ENCODE measurements at regions not wholly inside any gene's neighbourhood (a gene's known extent, or its start where the extent isn't known, plus 50 kb on each side); places are given as distances from the start of the nearest gene placed in this dataset.

DNA sequence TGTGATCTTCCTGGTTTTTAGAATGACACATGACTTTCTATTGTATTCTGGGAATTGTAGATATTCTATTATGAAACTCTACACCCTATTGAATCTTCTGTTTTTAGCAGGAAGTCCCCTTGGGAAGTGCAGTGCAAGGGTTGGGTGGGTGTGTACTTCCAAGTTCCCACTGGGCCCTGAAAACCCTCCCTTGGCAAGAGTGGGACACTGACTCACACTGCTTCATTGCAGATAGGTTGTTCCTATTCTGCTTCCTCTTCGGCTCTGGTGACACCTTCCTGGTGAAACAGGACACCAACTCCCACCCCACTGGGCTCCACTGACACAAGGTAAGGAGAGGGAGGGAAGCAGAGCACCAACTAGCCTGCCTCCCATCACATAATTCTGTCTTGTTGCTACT is 121.8 kb downstream of the KCTD12 start:
- no peaks in the 10 kb centered on the region for H3K9me3 ChIP-seq (ENCODE audit: low read depth)
- no peak overlapping the region for H3K4me2 ChIP-seq (ENCODE audit: unreplicated experiment)
- DNase-seq: peak; percentile 5
- in situ Hi-C loops (cut with MboI): no loop called here
- H3K36me3 ChIP-seq (ENCODE audit: low read depth): no peaks in the 10 kb centered on the region
- H3K9ac ChIP-seq: no peak overlapping the region
- no peaks in the 10 kb centered on the region for H3K27me3 ChIP-seq (replicated peaks; ENCODE audit: insufficient read depth)
- no peak overlapping the region for H2AFZ ChIP-seq
- 0 to 14% methylated on average over 1 of the region's 1 CpG for WGBS, 2 experiments (ENCODE audit: low coverage in 1 of 2, low lambda C conversion rate in 2 of 2, missing lambda C conversion rate in 2 of 2)
- no peaks in the 10 kb centered on the region for H3F3A ChIP-seq (ENCODE audit: insufficient read depth)
- no peak overlapping the region for H3K27ac ChIP-seq
- H3K9me2 ChIP-seq (ENCODE audit: insufficient read depth): no peaks in the 10 kb centered on the region
- TF ChIP-seq EZH2phosphoT487 (IDR thresholded peaks at IDR 0.05; ENCODE audit: insufficient read depth, low read depth) (no peak), EZH2 (IDR thresholded peaks at IDR 0.05; ENCODE audit: insufficient read depth, poor library complexity, severe bottlenecking) (no peak)
- H3K4me3 ChIP-seq: no peak overlapping the region
- H3K79me2 ChIP-seq (ENCODE audit: insufficient read depth): no peaks in the 10 kb centered on the region
- no peaks in the 10 kb centered on the region for H3K4me1 ChIP-seq (ENCODE audit: insufficient read depth)
- no peaks in the 10 kb centered on the region for H4K20me1 ChIP-seq (ENCODE audit: insufficient read depth)

DNA sequence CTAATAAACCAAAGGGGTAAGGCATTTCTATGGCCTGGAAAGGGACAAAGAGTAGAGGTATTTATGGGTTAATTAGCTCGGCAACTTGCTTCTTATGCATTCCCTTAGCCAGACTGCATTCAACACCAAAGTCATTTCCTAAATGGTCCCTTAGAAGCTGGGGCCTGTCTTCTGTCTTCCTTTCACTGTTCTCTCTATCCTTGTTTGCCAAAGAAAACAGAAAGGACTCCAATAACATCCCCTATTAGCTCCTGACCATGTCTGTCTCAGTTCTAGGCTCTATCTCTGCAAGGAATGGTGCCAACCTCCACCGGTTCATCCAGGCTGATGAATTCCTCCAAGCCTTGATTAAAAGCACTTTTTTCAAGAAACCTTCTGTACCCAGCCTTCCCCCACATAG is 123.5 kb downstream of the KCTD12 start:
- Histone ChIP-seq H3K9me3 (ENCODE audit: low read depth) (no peaks in the 10 kb centered on the region), H3K27me3 (replicated peaks; ENCODE audit: insufficient read depth) (no peaks in the 10 kb centered on the region), H3K4me3 (no peak overlapping the region), H3K4me1 (ENCODE audit: insufficient read depth) (no peaks in the 10 kb centered on the region), H4K20me1 (ENCODE audit: insufficient read depth) (no peaks in the 10 kb centered on the region), H3K79me2 (ENCODE audit: insufficient read depth) (no peaks in the 10 kb centered on the region), H3K9me2 (ENCODE audit: insufficient read depth) (no peaks in the 10 kb centered on the region), H3K9ac (no peak overlapping the region), H3K36me3 (ENCODE audit: low read depth) (no peaks in the 10 kb centered on the region), H2AFZ (no peak overlapping the region), H3K4me2 (ENCODE audit: unreplicated experiment) (no peak overlapping the region), H3K27ac (no peak overlapping the region), H3F3A (ENCODE audit: insufficient read depth) (no peaks in the 10 kb centered on the region)
- no peak for TF ChIP-seq EZH2phosphoT487 (IDR thresholded peaks at IDR 0.05; ENCODE audit: insufficient read depth, low read depth)
- no peak for TF ChIP-seq EZH2 (IDR thresholded peaks at IDR 0.05; ENCODE audit: insufficient read depth, poor library complexity, severe bottlenecking)
- in situ Hi-C loops (cut with MboI): no loop called here
- no peak for DNase-seq
- WGBS, 2 experiments (ENCODE audit: low coverage in 1 of 2, low lambda C conversion rate in 2 of 2, missing lambda C conversion rate in 2 of 2): 6 to 17% methylated on average over 2 of the region's 2 CpGs

DNA sequence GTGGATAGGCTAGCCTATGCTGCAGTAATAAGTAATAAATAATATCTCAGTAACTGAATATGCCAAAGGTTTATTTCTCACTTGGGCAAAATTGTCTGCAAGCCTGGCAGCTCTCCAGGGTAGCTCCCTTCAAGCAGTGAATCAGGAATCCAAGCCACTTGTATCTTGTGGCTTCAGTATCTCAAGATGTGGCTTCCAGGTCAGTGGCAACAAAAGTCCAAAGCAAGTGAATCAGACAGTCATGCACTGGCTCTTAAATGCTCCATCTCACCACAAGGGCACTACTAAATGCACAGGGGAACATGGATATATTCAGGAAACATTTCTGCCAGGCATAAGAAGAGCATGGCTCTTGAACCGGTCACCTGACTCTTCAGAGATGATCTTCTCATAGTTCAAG is 126.3 kb downstream of the KCTD12 start:
- no peak overlapping the region for H3K4me3 ChIP-seq
- no peaks in the 10 kb centered on the region for H3K79me2 ChIP-seq (ENCODE audit: insufficient read depth)
- in situ Hi-C loops (cut with MboI): no loop called here
- H3K4me2 ChIP-seq (ENCODE audit: unreplicated experiment): no peak overlapping the region
- H4K20me1 ChIP-seq (ENCODE audit: insufficient read depth): no peaks in the 10 kb centered on the region
- H3K4me1 ChIP-seq (ENCODE audit: insufficient read depth): no peaks in the 10 kb centered on the region
- WGBS, 2 experiments (ENCODE audit: low coverage in 1 of 2, low lambda C conversion rate in 2 of 2, missing lambda C conversion rate in 2 of 2): 78 to 100% methylated on average over 1 of the region's 1 CpG
- DNase-seq: no peak
- H3F3A ChIP-seq (ENCODE audit: insufficient read depth): no peaks in the 10 kb centered on the region
- H3K9ac ChIP-seq: no peak overlapping the region
- no peak overlapping the region for H3K27ac ChIP-seq
- no peaks in the 10 kb centered on the region for H3K36me3 ChIP-seq (ENCODE audit: low read depth)
- no peak overlapping the region for H2AFZ ChIP-seq
- no peaks in the 10 kb centered on the region for H3K27me3 ChIP-seq (replicated peaks; ENCODE audit: insufficient read depth)
- no peaks in the 10 kb centered on the region for H3K9me3 ChIP-seq (ENCODE audit: low read depth)
- TF ChIP-seq EZH2phosphoT487 (IDR thresholded peaks at IDR 0.05; ENCODE audit: insufficient read depth, low read depth) (no peak), EZH2 (IDR thresholded peaks at IDR 0.05; ENCODE audit: insufficient read depth, poor library complexity, severe bottlenecking) (no peak)
- H3K9me2 ChIP-seq (ENCODE audit: insufficient read depth): no peaks in the 10 kb centered on the region

DNA sequence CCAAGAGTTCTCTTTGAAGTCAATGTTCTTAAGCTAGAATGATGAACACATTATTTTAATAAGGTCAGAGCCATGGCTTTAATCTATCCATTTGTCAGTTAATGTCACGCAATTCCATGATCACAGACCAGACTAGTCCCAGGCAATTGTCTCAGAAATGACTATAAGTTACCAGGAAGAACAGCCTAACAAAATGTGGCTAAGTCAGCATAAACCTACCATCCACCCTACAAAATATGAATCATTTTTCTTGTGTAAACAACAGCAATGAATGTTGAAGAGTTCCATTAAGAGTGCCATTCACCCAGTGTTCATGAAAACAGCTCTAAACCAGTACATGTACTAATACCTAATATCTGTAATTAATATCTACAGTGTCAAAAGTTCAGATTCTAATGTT is 127.5 kb downstream of the KCTD12 start:
- WGBS, 2 experiments (ENCODE audit: low coverage in 1 of 2, low lambda C conversion rate in 2 of 2, missing lambda C conversion rate in 2 of 2): 56 to 68% methylated on average over 1 of the region's 1 CpG
- in situ Hi-C loops (cut with MboI): no loop called here
- no peaks in the 10 kb centered on the region for H3K9me2 ChIP-seq (ENCODE audit: insufficient read depth)
- no peaks in the 10 kb centered on the region for H3K9me3 ChIP-seq (ENCODE audit: low read depth)
- H3F3A ChIP-seq (ENCODE audit: insufficient read depth): no peaks in the 10 kb centered on the region
- H3K27me3 ChIP-seq (replicated peaks; ENCODE audit: insufficient read depth): no peaks in the 10 kb centered on the region
- H3K4me3 ChIP-seq: no peak overlapping the region
- no peak overlapping the region for H3K9ac ChIP-seq
- H3K4me2 ChIP-seq (ENCODE audit: unreplicated experiment): no peak overlapping the region
- no peak for DNase-seq
- H2AFZ ChIP-seq: no peak overlapping the region
- no peaks in the 10 kb centered on the region for H3K79me2 ChIP-seq (ENCODE audit: insufficient read depth)
- no peaks in the 10 kb centered on the region for H3K4me1 ChIP-seq (ENCODE audit: insufficient read depth)
- no peaks in the 10 kb centered on the region for H4K20me1 ChIP-seq (ENCODE audit: insufficient read depth)
- H3K36me3 ChIP-seq (ENCODE audit: low read depth): no peaks in the 10 kb centered on the region
- H3K27ac ChIP-seq: no peak overlapping the region
- TF ChIP-seq EZH2 (IDR thresholded peaks at IDR 0.05; ENCODE audit: insufficient read depth, poor library complexity, severe bottlenecking) (no peak), EZH2phosphoT487 (IDR thresholded peaks at IDR 0.05; ENCODE audit: insufficient read depth, low read depth) (no peak)

DNA sequence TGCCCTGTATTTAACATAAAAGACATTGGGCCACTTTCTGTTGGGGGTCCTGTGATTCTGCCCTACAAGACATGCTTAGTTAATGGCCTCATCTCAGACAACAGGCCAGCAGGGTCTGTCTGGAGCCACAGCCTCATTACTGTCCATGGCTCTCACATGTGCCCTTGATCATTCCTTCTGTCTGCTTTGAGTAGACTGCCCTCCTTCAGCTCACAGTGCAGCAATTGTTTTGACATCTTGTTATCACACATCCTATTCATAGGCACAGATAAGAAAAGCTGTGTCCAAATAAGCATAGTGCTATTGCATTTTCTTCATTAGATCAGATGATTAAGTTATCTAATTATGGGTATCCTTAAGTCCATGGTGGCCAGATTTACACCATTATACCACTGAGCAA is 127.9 kb downstream of the KCTD12 start:
- H3K9me3 ChIP-seq (ENCODE audit: low read depth): no peaks in the 10 kb centered on the region
- H3K27ac ChIP-seq: no peak overlapping the region
- no peaks in the 10 kb centered on the region for H3K4me1 ChIP-seq (ENCODE audit: insufficient read depth)

More for the DNA sequence above, 127.9 kb downstream of the KCTD12 start:
- Histone ChIP-seq H3K4me3 (no peak overlapping the region), H4K20me1 (ENCODE audit: insufficient read depth) (no peaks in the 10 kb centered on the region), H2AFZ (no peak overlapping the region), H3K79me2 (ENCODE audit: insufficient read depth) (no peaks in the 10 kb centered on the region), H3K4me2 (ENCODE audit: unreplicated experiment) (no peak overlapping the region), H3K9ac (no peak overlapping the region), H3F3A (ENCODE audit: insufficient read depth) (no peaks in the 10 kb centered on the region), H3K36me3 (ENCODE audit: low read depth) (no peaks in the 10 kb centered on the region), H3K27me3 (replicated peaks; ENCODE audit: insufficient read depth) (no peaks in the 10 kb centered on the region), H3K9me2 (ENCODE audit: insufficient read depth) (no peaks in the 10 kb centered on the region)
- in situ Hi-C loops (cut with MboI): no loop called here
- TF ChIP-seq EZH2phosphoT487 (IDR thresholded peaks at IDR 0.05; ENCODE audit: insufficient read depth, low read depth) (no peak), EZH2 (IDR thresholded peaks at IDR 0.05; ENCODE audit: insufficient read depth, poor library complexity, severe bottlenecking) (no peak)
- no peak for DNase-seq
